Osteocyte (in vitro differentiated cells): ENCODE measurements at regions not wholly inside any gene's neighbourhood (a gene's known extent, or its start where the extent isn't known, plus 50 kb on each side); places are given as distances from the start of the nearest gene placed in this dataset.

Experiments
- DNase-seq: peaks from one replicate; pipeline ENCODE4 v3.0.0; 2021; ENCODE audit warnings: mixed read lengths; ENCODE audit not compliant: unreplicated experiment; ENCODE audit errors: extremely low spot score
- H3K27ac Mint-ChIP-seq: one replicate; pipeline ENCODE4 v1.8.0; 2021; ENCODE audit warnings: mild to moderate bottlenecking, mixed read lengths; ENCODE audit not compliant: unreplicated experiment
- H3K27me3 Mint-ChIP-seq: one replicate; pipeline ENCODE4 v1.8.0; 2021; ENCODE audit warnings: mixed read lengths; ENCODE audit not compliant: unreplicated experiment
- H3K36me3 Mint-ChIP-seq: one replicate; pipeline ENCODE4 v1.8.0; 2021; ENCODE audit warnings: mixed read lengths; ENCODE audit not compliant: unreplicated experiment
- H3K4me1 Mint-ChIP-seq: one replicate; pipeline ENCODE4 v1.8.0; 2021; ENCODE audit warnings: mixed read lengths; ENCODE audit not compliant: unreplicated experiment
- H3K4me3 Mint-ChIP-seq: one replicate; pipeline ENCODE4 v1.8.0; 2021; ENCODE audit warnings: mild to moderate bottlenecking, moderate library complexity, mixed read lengths; ENCODE audit not compliant: unreplicated experiment
- H3K9me3 Mint-ChIP-seq: one replicate; pipeline ENCODE4 v1.8.0; 2021; ENCODE audit warnings: mixed read lengths; ENCODE audit not compliant: unreplicated experiment
- CTCF ChIP-seq: fragments of 200-600 bp; sonication (generic); IDR thresholded peaks from 2 replicates; pipeline ENCODE4 v1.5.0; 2021; ENCODE audit warnings: antibody characterized with exemption, mild to moderate bottlenecking, moderate library complexity

GRCh38 chr13:33537676-33538075 lies 252.1 kb upstream of the STARD13 start:
- DNase-seq, result no peak
- H3K4me3 Mint-ChIP-seq, result no peak overlapping the region
- no peaks in the 10 kb centered on the region for H3K9me3 Mint-ChIP-seq
- H3K27me3 Mint-ChIP-seq, result no peaks in the 10 kb centered on the region
- peak overlapping the region; percentile 84 for H3K27ac Mint-ChIP-seq
- TF ChIP-seq CTCF, result no peak
- peaks cover 41% of the 10 kb centered on the region for H3K4me1 Mint-ChIP-seq
- no peaks in the 10 kb centered on the region for H3K36me3 Mint-ChIP-seq

GRCh38 chr13:33541456-33541855 lies 255.9 kb upstream of the STARD13 start:
- no peaks in the 10 kb centered on the region for H3K36me3 Mint-ChIP-seq
- peak overlapping the region; percentile 86 for H3K4me3 Mint-ChIP-seq
- peak overlapping the region; percentile 99 for H3K27ac Mint-ChIP-seq
- no peak for DNase-seq
- TF ChIP-seq CTCF, result no peak
- no peaks in the 10 kb centered on the region for H3K27me3 Mint-ChIP-seq
- no peaks in the 10 kb centered on the region for H3K9me3 Mint-ChIP-seq
- peaks cover 51% of the 10 kb centered on the region for H3K4me1 Mint-ChIP-seq

- no peak for DNase-seq
- H3K4me3 Mint-ChIP-seq, result peak overlapping the region; percentile 86
- no peak for TF ChIP-seq CTCF
- H3K4me1 Mint-ChIP-seq, result peaks cover 47% of the 10 kb centered on the region
- no peaks in the 10 kb centered on the region for H3K9me3 Mint-ChIP-seq
- H3K27me3 Mint-ChIP-seq, result no peaks in the 10 kb centered on the region
- no peaks in the 10 kb centered on the region for H3K36me3 Mint-ChIP-seq
- peak overlapping the region; percentile 99 for H3K27ac Mint-ChIP-seq
Observed at GRCh38 chr13:33541962-33542308, 256.4 kb upstream of the STARD13 start.

- Mint-ChIP-seq H3K4me1 (peaks cover 45% of the 10 kb centered on the region), H3K4me3 (peak overlapping the region; percentile 86), H3K27me3 (no peaks in the 10 kb centered on the region), H3K9me3 (no peaks in the 10 kb centered on the region), H3K27ac (peak overlapping the region; percentile 99), H3K36me3 (no peaks in the 10 kb centered on the region)
- TF ChIP-seq CTCF, result peak; percentile 98
- DNase-seq, result peak; percentile 100
Observed at GRCh38 chr13:33542309-33543088, 256.9 kb upstream of the STARD13 start.

- no peak for DNase-seq
- Mint-ChIP-seq H3K27ac (peak overlapping the region; percentile 99), H3K4me3 (peak overlapping the region; percentile 86), H3K36me3 (no peaks in the 10 kb centered on the region), H3K4me1 (peaks cover 39% of the 10 kb centered on the region), H3K27me3 (no peaks in the 10 kb centered on the region), H3K9me3 (no peaks in the 10 kb centered on the region)
- TF ChIP-seq CTCF, result no peak
Observed at GRCh38 chr13:33543089-33543459, 257.5 kb upstream of the STARD13 start.
